Bronchial epithelial cell (primary cell): ENCODE measurements at regions not wholly inside any gene's neighbourhood (a gene's known extent, or its start where the extent isn't known, plus 50 kb on each side); places are given as distances from the start of the nearest gene placed in this dataset.

ENCODE experiments used
- DNase-seq: peaks from one replicate; pipeline ENCODE4 v3.0.0-alpha.2; 2010; ENCODE audit warnings: low read depth
- FAIRE-seq: peaks from 2 replicates; lab custom pipeline; 2011; peaks lifted over from hg19 to GRCh38; lab: Jason Lieb, UNC
- H3K27me3 ChIP-seq: 2 replicates; pipeline ENCODE4 v1.5.1; 2011; ENCODE audit warnings: low read length; ENCODE audit not compliant: control insufficient read depth, insufficient read depth
- H3K36me3 ChIP-seq: 2 replicates; pipeline ENCODE4 v1.5.1; 2011; ENCODE audit warnings: low read length; ENCODE audit not compliant: control insufficient read depth, insufficient read depth
- H3K4me3 ChIP-seq: 2 replicates; pipeline ENCODE4 v1.5.1; 2011; ENCODE audit warnings: mild to moderate bottlenecking, low read depth, low read length, control low read depth
- TF ChIP-seq, protein P1 (sequence below): IDR thresholded peaks from 2 replicates; pipeline ENCODE4 v1.5.1; 2011; ENCODE audit warnings: mild to moderate bottlenecking, moderate library complexity, low read length, control low read depth, inconsistent platforms; ENCODE audit not compliant: insufficient read depth, severe bottlenecking

DNA sequence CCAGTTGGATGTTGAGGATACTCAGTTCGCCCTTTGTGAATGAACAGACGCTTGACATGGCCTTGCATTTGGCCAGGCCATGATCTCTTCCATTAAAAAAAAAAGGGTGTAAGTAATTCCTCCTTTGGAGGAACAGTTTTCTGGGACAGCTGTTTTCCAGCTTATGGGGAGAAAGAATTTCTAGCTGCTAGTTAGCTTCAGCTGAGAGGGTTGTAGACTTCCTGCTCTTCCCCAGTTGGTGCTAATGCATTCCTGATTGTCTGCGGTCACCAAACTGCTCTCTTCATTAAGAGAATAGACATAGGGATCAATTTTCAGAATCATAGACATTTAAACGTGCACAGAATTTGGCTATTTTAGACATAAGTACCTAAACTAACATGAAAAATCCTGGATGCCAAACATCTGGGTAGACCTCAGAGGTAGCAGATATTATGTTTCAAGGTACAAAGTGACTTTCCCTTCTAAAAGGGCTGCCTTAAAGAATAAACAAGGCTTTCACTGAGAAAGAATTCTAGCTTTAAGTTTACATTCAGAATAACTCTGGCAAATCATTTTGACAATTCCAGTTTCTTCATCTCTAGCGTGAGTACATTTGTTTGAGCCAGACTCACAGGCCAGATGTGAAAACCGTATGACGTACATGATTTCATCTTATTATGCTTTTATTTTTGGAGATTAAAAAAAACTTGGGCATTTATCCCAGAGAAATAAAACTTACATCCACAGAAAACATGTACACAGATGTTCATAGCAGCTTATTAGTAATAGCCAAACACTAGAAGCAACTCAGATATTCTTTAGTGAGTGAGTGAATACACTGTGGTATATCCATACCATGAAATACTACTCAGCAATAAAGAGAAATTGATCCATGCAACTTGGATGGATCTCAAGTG is 71.2 kb downstream of the MAIP1 start:
- H3K36me3 ChIP-seq: no peaks in the 10 kb centered on the region
- TF ChIP-seq, protein P1, sequence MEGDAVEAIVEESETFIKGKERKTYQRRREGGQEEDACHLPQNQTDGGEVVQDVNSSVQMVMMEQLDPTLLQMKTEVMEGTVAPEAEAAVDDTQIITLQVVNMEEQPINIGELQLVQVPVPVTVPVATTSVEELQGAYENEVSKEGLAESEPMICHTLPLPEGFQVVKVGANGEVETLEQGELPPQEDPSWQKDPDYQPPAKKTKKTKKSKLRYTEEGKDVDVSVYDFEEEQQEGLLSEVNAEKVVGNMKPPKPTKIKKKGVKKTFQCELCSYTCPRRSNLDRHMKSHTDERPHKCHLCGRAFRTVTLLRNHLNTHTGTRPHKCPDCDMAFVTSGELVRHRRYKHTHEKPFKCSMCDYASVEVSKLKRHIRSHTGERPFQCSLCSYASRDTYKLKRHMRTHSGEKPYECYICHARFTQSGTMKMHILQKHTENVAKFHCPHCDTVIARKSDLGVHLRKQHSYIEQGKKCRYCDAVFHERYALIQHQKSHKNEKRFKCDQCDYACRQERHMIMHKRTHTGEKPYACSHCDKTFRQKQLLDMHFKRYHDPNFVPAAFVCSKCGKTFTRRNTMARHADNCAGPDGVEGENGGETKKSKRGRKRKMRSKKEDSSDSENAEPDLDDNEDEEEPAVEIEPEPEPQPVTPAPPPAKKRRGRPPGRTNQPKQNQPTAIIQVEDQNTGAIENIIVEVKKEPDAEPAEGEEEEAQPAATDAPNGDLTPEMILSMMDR: no peak
- FAIRE-seq: no peak
- H3K4me3 ChIP-seq: no peak overlapping the region
- H3K27me3 ChIP-seq: no peaks in the 10 kb centered on the region
- DNase-seq: no peak

DNA sequence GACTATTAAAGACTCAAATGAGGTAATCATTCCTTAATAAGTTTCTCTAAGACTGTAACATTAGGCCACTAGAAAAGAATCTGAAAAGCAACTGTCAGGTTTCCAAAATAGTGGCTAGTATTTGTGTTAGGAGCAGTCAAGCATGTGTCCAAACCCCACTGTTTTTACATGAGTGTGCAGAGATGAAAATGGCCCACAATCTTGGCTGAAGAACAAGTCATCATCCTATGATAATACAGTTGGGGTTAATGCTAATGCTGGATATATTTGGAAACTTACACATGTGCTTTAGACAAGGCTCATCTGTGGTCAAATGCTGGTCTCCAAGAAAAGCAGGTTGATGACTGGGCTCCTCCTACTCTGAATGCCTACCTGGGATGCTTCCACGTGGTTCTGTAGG is 73.6 kb downstream of the MAIP1 start:
- Histone ChIP-seq H3K4me3 (no peak overlapping the region), H3K27me3 (no peaks in the 10 kb centered on the region), H3K36me3 (no peaks in the 10 kb centered on the region)
- TF ChIP-seq, protein P1: no peak
- FAIRE-seq (no peak), DNase-seq (no peak)

DNA sequence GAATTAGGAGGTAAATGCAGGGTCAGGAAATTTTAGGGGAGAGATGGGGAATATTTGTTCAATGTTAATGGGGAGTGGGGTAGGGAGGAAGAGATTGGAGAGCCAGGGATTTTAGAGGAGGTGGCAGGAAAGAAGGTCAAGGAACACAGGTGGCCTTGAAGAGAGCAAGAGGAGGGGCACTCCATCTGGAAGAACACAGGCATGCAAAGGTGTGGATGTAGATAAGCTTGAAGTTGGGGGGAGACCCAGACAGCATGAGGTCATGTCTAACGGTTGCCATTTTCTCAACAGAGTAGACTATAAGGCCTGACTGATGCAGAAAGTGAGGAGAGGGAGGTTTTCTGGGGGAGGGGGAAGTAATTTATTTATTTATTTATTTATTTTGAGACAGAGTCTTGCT is 77.5 kb downstream of the MAIP1 start:
- DNase-seq: no peak
- no peak for FAIRE-seq
- no peaks in the 10 kb centered on the region for H3K36me3 ChIP-seq
- H3K4me3 ChIP-seq: no peak overlapping the region
- TF ChIP-seq, protein P1: no peak
- no peaks in the 10 kb centered on the region for H3K27me3 ChIP-seq

DNA sequence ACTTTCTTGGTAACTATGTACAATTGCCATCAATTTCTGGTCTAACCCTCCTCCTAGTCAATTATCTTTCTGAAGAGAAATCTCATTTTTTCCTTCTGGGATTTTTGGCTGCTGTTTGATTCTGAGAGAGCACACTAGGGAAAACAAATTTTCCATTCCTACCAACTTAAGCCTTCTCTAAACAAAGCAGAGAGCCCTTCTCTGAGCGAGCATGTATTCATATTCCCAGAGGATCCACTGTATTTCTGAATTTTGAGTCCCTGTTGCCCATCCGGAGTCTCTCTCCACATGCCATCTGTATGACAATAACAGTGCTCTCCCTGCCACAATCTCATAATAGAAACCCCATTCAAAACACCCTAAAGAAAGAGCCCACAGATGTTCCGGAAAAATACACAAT is 78.5 kb downstream of the MAIP1 start:
- FAIRE-seq (no peak), DNase-seq (no peak)
- TF ChIP-seq, protein P1: no peak
- Histone ChIP-seq H3K27me3 (no peaks in the 10 kb centered on the region), H3K36me3 (no peaks in the 10 kb centered on the region), H3K4me3 (no peak overlapping the region)

DNA sequence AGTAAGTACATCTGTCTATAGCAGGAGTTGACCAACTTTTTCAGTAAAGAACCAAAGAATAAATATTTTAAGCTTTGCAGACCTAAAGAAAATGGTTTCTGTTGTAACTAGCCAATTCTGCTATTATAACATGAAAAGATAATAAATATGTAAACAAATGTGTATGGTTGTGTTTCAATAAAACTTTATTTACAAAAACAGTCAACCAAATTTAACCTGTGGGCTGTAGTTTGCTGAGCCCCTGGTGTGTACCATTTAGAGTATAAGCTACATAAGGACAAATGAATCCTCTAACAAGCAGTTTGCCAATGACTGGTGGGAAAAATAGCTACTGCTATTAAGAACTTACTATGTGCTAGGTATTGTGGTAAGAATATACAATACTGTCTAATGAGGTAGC is 79.4 kb downstream of the MAIP1 start:
- Histone ChIP-seq H3K27me3 (no peaks in the 10 kb centered on the region), H3K4me3 (no peak overlapping the region), H3K36me3 (no peaks in the 10 kb centered on the region)
- TF ChIP-seq, protein P1: no peak
- DNase-seq: no peak
- no peak for FAIRE-seq
